ENCODE measurements at regions not wholly inside any gene's neighbourhood (a gene's known extent, or its start where the extent isn't known, plus 50 kb on each side); places are given as distances from the start of the nearest gene placed in this dataset.
"Not testable (repeated sequence)": the region's sequence is repeated elsewhere in the genome, so short reads cannot be mapped to it uniquely, and the experiment has no call there.

DNA sequence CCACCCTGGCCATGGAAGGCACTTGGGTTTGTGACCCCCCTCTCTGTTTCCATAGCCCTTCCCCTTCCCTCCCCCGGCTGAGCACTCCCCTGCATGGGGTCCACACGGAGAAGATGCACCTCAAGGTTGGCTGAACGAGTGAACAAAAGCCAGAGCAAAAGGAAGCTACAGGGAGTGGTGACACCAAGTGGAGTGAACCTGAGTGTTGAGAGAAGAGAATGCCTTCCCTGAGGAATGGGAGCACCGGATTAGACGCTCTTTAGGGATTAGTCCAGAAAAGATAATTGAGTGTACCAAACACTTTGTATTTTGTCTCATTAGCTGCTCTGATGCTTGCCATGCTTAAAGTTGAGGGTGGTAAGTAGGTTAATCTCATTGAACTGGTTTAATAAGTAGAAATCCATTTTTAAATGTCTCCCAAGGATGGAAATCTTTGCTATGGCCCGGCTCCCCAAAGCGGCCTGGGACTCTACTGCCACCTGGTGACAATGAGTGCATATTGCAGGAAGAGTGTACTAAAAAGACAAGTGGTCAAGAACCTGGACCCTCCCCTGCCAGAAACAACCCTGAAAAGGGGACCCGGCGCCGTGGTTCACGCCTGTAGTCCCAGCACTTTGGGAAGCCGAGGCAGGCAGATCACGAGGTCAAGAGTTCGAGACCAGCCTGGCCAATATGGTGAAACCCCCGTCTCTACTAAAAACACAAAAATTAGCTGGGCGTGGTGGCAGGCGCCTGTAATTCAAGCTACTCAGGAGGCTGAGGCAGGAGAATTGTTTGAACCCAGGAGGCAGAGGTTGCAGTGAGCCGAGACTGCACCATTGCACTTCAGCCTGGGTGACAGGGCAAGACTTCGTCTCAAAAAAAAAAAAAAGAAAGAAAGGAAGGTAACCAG, 150.6 kb upstream of the ZC3H12A start:
- peak; percentile 89 for DNase-seq (ENCODE audit: low spot score)

DNA sequence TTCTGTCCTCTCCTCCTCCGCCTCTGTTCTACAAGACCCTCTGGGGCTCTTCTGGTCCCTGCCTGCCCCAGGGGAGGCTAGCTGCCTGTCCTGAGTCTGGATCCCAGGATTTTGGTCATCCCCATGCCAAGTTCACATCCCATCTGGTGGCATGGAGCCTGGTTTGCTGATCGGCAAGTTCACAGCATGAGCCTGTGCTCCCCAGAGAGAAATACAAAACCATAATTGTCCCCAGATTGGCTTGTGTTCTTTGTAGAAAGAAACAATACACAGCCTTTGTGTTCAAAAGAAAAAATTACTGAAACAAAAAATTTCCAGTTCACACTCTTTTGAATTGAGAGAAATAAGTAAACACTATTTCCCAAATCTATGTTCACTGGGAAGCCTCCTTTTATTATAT, 149.4 kb upstream of the ZC3H12A start:
- no peak for DNase-seq (ENCODE audit: low spot score)

DNA sequence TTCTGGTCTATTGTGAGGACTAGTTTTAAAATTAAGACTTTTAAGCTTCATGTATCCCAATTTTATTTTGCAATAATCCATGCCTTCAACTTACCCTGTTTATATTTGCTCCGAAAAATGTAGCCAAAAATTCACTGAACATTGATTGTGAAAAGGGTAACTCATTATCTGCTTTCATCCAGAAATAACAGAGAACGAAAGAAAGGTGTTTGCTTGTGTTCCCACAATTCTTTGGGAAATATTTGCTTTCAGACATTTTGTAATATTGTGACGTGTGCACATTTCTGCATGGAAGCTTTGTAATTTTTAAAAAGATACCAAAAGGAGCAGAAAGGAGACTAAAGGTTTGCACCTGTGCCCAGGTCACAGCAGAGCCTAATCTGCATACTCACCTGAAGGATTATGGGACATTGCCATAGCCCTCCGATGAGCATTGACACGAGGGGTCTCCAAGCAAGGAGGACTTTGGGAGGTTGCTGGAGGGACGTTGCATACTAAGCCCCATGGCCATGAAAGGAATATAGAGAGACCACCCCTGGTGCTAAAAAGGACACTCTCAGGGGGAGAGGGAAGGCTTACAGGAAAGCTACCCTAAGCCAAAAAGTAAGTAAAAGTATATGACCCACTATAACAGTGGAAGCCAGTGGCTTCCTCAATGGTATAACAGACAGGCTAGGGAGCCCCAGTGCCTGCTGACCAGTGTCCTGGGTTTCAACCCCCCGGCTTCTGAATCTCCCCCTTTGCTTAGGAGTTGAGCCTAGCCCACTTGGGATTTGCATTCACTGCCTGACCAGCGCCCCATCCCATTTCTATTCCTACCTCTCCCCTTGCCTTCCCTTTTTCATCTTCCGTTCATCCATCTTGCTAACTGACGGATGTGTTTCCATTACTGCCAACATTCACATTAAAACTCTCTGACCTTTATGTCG, 148.6 kb upstream of the ZC3H12A start:
- no peak for DNase-seq (ENCODE audit: low spot score)

DNA sequence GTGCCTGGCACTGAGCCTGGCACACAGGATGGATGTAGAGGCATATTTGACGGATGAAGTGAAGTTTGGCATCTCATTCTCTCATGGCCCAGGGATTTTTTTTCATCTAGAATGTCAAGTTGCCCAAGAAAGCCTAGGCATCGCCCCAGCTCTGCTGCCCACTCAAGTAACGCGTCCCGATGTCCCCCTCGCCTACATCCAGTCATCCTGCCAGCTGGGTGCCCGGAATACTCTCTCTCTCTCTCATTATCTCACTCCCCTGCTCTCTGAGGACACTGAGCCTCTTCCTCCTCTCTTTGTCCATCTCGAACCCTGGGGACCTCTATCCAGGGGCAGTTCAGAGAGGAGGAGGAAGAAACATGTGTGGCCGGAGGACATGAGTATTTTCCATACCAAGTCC, 142.3 kb upstream of the ZC3H12A start:
- DNase-seq (ENCODE audit: low spot score) = no peak

DNA sequence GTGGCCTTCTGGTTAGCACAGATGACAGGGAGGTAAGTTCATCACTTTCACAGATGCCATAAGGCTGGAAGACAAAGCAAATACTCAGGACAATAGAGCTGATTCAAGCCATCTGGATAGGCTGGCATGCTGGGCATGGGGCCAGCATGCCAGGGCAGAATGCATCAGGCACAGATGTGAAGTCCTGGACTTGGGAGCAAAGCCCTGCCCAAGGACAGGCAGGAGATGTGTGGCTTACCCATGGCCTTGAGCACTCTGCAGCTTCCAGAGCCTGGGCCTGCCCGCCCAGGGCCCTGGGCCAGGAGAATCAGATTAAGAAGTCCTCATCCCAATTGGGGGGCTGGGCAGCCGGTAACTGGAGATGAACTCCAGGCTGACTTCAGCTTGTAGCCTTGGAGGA, 135.7 kb upstream of the ZC3H12A start:
- DNase-seq (ENCODE audit: low spot score) = no peak

DNA sequence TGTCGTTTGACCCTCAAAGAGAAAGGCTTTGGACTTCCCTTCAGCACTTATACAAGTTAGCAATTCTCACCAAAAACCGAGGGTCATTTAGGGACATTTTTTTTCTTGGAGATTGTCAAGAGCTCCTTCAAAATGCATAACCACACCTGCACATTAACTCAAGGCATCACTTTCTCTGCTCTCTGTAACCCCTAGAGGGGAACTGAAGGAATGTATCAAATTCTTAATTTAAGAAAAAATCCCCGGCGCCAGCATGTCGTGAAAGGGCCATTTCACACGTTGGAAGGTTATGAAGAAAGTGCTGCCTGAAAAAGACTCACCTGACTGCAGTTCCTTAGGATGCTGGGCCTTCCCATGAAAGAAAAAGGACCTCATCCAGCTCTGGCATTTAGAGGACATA, 131.6 kb upstream of the ZC3H12A start:
- DNase-seq (ENCODE audit: low spot score) = peak; percentile 36

DNA sequence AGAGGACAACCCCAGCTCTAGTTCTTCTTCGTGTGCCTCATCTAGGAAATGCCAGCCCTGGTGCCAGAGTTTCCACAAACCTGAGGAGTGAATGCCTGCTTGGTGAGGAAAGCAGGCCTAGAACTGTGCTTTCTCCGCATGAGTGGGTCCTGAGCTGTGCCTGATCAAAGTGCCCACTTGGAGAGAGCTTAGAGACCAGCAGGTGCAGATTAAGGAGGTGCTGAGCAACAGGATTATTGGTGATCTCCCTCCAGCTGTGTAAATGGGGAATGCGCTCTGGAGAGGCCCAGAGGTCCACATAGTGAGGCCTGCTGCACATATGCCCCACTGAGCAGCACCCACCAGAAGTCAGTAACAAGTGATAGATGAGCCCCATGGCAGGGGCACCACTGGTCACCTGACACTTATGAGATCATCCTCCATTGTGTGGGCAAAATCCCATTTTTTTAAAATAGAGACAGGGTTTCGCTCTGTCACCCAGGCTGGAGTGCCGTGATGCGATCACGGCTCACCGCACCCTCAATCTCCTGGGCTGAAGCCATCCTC, 127.2 kb upstream of the ZC3H12A start:
- DNase-seq (ENCODE audit: low spot score) = no peak

DNA sequence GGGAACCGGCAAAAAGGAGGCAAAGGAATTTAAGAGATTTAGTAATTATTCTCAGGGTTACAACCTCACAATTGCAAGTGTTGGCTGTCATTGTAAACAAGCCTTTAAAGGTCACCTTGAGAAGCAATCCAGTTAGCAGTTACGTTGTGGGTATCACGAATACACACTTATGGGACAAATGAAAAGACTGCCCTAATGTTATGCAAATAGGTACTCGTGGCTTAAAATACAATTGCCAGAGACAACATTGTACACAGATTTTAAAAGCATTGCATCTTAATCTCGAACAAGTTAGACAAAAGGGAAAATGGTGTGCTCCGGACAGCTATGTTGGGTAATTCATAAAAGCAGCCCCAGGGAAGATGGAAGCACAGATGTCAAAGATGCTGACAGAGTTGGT, 120.5 kb upstream of the ZC3H12A start:
- DNase-seq (ENCODE audit: low spot score) = no peak

DNA sequence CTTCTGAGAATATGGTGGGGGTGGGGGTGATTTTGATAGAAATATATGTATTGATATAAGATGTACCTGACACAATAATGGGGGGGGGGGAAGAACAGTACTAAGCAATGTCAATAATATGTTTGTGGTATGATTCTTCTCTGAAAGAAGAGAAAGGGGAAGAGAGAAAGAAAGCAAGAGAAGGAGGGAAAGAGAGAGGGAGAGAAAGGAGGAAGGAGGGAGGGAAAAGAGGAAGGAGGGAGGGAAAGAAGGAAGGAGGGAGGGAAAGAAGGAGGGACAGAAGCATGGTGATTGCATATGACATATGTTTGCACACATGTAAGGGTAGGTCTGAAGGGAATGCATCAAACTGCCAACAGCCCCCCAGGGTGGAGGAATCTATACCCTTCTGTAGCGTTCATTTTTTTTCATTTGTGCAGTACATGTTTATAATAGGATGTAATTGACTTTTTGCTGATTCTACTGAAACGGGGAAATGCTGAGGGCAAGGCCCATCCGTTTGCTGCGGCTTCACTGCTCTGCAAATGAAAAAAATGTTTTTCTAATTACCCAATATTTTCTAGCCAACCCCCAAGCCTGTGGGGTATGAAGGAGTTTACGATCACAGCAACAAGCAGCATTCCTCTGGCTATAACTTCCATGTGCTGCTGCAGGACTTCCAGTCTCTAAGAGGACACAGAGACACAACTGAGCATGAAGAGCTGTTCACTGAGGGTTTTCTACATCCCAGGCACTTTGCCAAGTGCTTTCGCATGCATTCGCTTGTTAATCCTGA, 119.3 kb upstream of the ZC3H12A start:
- no peak for DNase-seq (ENCODE audit: low spot score)

DNA sequence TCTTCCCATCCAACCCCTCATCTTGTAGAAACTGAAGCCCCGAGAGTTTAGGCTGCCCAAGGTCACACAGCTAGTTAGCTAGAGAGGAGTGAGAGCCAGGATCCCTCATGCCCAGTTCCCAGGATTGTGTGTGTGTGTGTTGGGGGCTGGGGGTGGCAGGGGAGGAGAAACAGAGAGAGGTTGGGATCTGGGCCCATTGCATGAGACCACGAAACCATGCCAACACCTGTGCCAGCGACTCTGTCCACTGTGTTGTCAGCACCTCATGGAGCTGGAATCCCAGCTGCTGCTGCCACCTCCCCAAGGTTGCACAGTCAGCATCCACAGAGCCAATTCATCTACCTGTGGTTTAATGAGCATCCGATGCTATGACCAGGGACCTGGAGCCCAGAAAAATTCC, 115.4 kb upstream of the ZC3H12A start:
- no peak for DNase-seq (ENCODE audit: low spot score)

DNA sequence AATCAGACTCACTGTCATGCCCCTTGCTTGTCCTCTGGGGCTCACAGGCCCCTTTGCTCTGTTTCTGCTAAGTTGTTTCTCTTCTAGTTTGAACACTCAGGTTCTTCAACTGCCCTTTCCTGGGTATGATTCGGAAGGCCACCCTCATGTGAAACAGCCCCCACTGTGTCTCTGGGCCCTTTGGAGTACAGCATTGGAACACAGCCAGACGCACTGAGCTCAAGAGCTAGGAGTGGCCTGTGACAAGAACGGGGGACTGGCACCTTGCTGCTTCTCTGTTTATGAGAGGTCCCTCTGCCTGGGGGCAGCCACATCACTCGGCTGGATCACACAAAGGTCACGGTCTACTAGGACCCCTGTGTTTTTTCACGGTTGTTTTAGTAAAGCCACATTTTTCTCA, 114.4 kb upstream of the ZC3H12A start:
- DNase-seq (ENCODE audit: low spot score) = no peak

DNA sequence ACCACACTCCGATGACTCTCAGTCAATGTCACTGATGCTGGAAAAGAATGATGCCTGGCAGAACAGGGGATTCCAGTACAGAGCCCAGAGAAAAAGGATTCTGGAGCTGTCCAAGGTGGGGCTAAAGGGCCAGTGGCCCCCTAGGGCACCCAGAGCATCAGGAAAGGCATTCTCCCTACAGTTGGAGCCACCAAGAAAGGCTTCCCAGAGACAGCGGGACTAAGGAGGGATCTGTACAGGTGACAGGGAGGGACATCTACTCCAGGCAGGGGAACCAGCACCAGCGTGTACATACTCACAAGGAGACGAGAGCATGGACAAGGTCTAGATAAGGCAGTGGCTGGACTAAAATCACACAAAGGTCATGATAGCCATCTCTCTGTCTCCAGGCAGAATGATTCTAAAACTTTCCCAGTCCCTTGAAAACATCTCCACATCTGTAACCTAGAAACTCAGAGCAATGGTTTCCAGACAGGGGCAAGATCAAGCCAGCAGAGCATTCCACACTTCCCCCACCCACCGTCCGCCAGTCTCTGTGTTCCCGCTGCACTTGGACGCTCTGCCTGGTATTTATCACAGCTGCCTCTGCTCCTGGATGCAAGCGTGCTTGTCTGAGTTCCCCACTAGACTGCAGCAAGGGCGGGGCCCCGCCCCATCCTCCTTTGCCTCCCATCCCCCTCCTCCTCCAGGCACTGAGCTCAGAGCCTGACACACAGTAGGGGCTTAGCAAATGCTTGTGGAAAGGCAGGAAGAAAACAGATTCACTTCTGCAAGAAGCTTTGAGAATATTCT, 111.6 kb upstream of the ZC3H12A start:
- DNase-seq (ENCODE audit: low spot score) = peak; percentile 72

DNA sequence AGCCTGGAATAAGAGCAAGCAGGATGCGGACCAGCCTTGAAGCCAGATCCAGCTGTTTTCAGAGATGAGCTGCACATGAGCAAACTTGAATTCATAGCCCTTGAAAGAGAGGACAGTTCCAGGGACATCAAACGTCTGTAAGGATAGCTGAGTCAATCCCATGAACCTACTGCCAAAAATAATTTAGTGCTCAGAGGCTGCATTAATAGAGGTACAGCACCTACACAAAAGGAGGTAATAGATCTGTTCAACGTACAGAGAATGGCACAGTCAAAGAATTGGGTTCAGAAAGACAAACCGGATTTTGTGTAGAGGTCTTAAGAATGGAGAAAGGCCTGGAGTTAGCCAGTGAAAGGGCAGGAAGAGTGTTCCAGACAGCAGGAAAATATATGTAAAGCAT, 110.8 kb upstream of the ZC3H12A start:
- no peak for DNase-seq (ENCODE audit: low spot score)

DNA sequence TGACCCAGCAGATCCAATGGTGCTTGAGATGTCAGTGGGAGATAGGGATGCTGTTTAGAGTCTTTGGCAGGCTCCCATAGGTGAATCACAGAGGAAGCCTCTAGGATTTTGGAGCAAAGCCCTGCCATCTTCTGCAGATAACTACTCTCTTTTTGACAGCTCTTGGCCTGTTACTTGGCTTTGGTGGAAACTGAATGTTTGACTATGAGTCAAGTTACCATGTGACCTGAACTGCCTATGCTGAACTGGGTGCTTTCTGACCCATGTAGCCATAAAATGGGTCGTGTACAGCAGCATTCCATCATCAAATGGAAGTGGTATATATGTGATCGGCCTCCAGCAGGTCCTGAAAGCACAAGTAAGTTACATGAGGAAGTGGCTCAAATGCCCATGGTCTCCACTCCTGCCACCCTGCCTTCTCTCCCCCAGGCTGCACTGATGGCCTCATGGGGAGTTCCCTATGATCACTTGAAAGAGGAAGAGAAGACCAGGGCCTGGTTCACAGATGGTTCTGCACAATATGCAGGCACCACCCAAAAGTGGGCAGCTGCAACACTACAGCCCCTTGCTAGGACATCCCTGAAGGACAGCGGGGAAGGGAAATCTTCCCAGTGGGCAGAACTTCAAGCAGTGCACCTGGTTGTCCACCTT, 105.6 kb upstream of the ZC3H12A start:
- not testable (repeated sequence) for DNase-seq (ENCODE audit: low spot score)

DNA sequence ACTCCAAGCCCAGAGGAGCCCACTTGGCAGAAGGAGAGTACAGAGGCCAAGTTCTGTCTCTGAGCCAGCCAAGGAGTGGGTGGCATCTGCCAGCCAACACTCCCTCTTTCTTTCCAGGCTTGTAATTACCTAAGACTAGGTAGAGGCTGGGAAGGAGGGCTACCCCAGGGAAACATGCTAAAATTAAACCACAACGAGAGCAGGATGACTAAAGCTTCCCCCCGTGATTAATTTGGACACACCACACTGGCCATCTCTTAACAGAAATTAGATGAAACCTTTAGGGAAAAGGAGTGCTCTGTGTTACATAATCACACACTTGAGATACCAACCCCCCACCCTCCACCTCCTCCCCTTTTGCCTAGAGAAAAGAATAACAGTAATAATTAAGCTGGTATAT, 102.1 kb upstream of the ZC3H12A start:
- no peak for DNase-seq (ENCODE audit: low spot score)

DNA sequence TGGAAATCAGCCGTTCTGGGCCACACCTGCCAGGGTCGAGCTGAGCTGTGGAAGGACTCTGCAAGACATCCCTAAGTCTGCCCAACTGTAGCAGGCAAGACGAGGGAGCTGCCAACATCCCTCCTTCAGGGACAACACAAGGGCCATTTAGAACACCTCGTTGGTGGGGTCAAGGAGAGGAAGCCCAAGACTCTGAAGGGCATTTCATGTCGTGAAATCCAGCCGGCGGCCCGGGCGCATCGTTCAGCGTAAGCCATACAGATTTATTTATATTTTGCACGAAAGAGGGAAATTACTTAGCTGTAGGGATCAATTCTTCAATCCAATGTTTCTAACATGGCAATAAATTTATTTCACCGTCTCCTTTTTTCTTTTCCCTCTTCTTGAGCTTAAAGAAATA, 101.7 kb upstream of the ZC3H12A start:
- no peak for DNase-seq (ENCODE audit: low spot score)

DNA sequence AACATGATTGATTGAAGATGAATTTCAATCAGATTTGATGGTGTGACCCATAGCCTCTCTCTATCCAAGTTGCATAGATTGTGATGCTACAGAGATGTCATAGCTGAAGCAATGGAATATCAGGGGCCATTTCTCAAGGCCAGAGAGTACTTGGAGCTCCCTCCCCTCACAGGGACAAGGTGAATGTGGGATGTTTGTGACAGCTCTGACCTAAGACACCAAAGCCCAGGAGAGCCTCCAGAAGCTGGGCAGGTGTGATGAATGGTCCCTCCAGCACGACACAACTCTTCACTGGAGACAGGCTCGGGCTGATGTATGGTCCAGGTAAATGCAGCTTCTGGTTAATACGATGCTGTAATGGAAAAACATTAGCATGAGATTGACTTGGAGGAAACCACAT, 101.0 kb upstream of the ZC3H12A start:
- no peak for DNase-seq (ENCODE audit: low spot score)

DNA sequence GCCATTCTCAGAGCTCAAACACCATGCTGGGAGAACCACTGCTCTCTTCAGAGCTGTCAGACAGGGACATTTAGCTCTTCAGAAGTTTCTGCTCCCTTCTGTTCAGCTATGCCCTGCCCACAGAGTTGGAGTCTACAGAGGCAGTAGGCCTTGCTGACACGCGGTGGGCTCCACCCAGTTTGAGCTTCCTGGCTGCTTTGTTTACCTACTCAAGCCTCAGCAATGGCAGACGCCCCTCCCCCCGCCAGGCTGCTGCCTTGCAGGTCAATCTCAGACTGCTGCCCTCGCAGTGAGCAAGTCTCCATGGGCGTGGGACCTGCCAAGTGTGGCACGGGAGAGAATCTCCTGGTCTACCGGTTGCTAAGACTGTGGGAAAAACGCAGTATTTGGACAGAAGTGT, 93.8 kb upstream of the ZC3H12A start:
- not testable (repeated sequence) for DNase-seq (ENCODE audit: low spot score)

DNA sequence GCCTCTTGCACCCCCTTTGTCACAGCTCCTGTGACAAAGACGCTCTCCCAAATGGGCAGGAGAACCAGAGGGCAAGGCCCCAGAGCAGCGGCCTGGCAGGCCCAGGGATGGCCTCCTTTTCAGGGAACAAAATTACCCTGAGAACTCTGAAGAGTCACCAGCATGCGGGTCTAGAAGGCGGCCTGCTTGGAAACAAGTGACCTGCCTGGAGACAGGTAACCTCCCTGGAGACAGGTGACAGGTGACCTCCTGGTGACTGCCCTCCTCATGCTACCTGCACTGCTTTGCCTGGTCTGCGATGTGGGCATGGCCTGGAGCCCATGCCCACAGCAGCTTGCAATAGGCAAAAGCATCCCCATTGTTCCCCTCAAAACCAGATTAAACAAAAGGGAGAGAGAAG, 86.5 kb upstream of the ZC3H12A start:
- no peak for DNase-seq (ENCODE audit: low spot score)

DNA sequence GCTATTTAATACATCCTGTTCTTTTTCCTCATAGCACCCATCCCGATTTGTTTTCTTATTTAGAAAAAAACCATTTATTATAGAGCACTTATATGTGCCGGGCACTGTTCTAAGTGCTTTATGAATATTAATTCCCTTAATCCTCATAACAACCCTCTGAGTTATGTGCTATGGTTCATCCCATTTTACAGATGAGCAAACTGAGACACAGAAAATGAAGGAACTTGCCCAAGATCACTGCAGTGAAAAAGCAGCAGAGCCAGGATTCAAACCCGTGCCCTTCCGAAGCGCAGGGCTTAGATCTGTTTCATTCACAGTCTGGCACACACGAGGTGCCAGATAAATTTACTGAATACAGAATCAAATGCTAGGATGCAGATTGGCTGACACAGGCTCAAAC, 85.1 kb upstream of the ZC3H12A start:
- no peak for DNase-seq (ENCODE audit: low spot score)

Measured in iPS-NIHi11 (cell line).